ENCODE measurements at regions not wholly inside any gene's neighbourhood (a gene's known extent, or its start where the extent isn't known, plus 50 kb on each side); places are given as distances from the start of the nearest gene placed in this dataset.

DNA sequence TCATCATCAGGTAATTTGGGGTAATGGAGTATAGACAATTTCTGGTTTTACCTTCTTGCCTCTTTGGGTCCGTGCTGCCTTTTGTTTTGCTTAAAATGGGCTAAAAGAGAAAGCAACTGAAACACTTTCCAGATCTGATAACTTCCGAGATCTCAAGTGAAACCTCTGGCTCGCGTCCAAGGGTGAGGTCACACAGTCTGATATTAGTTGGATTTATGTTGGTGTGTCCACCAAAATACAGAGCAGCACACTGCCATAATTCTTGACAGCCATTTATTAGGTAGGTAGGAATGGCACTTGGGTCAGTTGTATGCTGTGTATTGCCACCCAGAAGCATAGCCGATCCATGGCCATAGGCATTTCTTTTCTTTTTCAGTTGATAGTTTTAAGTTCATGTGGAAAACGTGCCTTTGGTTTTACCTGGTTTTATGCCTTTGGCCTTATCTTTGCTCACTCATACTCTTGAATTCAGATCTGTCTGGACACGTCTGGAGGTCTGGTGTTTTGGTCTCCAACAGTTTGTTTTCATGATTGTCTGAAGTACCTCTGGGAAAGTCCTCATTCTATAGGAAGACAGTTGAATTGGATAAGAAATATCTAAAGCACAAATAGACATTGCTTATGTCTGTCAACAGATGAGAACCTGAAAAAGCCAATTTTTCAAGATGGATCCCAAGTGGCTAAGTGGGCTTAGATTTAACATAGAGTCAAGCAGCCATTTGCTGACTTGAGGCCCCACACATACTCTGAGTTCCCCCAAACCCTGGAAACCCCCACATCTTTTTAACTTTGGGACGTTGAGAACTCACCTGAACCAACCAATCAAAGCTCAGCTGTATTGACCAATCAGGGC lies 320.8 kb downstream of the SOX4 start:
- ChIA-PET POLR2A (no interaction called here), CTCF (interaction anchor here (1.6 kb wide), 1 partner anchor 11 kb away, joined by 5 read pairs; no protein-coding TSS in a partner anchor)
- FAIRE-seq (no peak), DNase-seq (ENCODE audit: low read depth in 1 of 2, low spot score in 1 of 2) (no peak), ATAC-seq (no peak)
- no peak overlapping the region for H3K27ac ChIP-seq
- H3K4me3 ChIP-seq = no peak overlapping the region
- TF ChIP-seq RFX5 (IDR thresholded peaks at IDR 0.05) (no peak), FOXS1 (CRISPR knock-in tag; IDR thresholded peaks at IDR 0.05) (no peak), RNF2 (IDR thresholded peaks at IDR 0.05; ENCODE audit: borderline replicate concordance, low read depth) (no peak), EHF (CRISPR knock-in tag; IDR thresholded peaks at IDR 0.05) (no peak), HOXB13 (CRISPR knock-in tag; IDR thresholded peaks at IDR 0.05; ENCODE audit: low read depth) (no peak), RARB (CRISPR knock-in tag; IDR thresholded peaks at IDR 0.05) (no peak), KDM5A (IDR thresholded peaks at IDR 0.05) (no peak), ZSCAN20 (CRISPR knock-in tag; IDR thresholded peaks at IDR 0.05) (no peak), SMC3 (IDR thresholded peaks at IDR 0.05) (no peak), REST (IDR thresholded peaks at IDR 0.05) (no peak)
- 57% methylated on average over 8 of the region's 8 CpGs for WGBS (ENCODE audit: missing lambda C conversion rate)
- H3K4me1 ChIP-seq = peaks cover 20% of the 10 kb centered on the region
- no peaks in the 10 kb centered on the region for H3K9me3 ChIP-seq
- H3K4me2 ChIP-seq = no peak overlapping the region

DNA sequence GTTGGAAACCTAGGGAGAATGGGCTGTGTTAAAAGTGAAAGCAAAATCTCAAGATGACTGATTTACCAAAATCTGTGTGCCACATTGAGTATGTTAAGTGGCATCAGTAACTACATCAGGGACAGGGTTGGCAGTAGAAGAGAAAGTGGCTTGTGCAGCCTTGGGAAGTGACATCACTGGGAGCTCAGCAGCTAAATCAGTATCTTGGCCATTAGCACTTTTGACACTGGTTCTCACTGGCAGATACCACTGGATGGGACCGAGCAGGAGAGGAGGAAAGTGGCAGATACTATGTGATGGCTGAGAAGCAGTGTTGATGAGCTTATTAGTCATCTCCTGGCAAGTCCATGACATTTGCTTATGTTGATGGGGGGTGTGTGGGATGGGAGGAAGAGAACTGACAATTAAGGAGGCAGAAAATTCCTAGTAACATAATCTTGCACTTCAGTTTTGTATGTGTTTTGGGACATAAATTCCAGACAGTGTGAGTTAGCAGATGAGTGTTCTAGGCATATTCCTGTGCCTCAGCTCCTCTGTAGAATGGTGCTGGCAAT lies 322.2 kb downstream of the SOX4 start:
- TF ChIP-seq ZFP36 (IDR thresholded peaks at IDR 0.05; ENCODE audit: borderline replicate concordance, partially characterized antibody) (no peak), GATA3 (IDR thresholded peaks at IDR 0.05; ENCODE audit: borderline replicate concordance) (no peak), RCOR1 (IDR thresholded peaks at IDR 0.05; ENCODE audit: low read depth, low read length) (no peak), KDM5A (IDR thresholded peaks at IDR 0.05) (no peak), E2F6 (IDR thresholded peaks at IDR 0.05; ENCODE audit: borderline replicate concordance, low read depth) (no peak), ESRRA (IDR thresholded peaks at IDR 0.05; ENCODE audit: borderline replicate concordance, low read length) (no peak), MAFK (IDR thresholded peaks at IDR 0.05; ENCODE audit: partially characterized antibody) (no peak), FOSB (CRISPR knock-in tag; IDR thresholded peaks at IDR 0.05) (no peak), TP53 (CRISPR knock-in tag; IDR thresholded peaks at IDR 0.05) (no peak), PHF8 (IDR thresholded peaks at IDR 0.05; ENCODE audit: borderline replicate concordance, low read depth) (no peak), ZNF302 (CRISPR knock-in tag; IDR thresholded peaks at IDR 0.05) (no peak), FOSL2 (IDR thresholded peaks at IDR 0.05) (no peak), FOSL2 (CRISPR knock-in tag; IDR thresholded peaks at IDR 0.05) (no peak), USF2 (IDR thresholded peaks at IDR 0.05) (no peak)
- peak in 1 of 2 experiments; percentile 4 for DNase-seq (ENCODE audit: low read depth in 1 of 2, low spot score in 1 of 2)
- 44% methylated on average over 1 of the region's 1 CpG for WGBS (ENCODE audit: missing lambda C conversion rate)
- ChIA-PET CTCF (interaction anchor here (0.6 to 1.6 kb wide), 2 partner anchors 10 to 19 kb away, joined by 3 to 5 read pairs; no protein-coding TSS in a partner anchor), POLR2A (interaction anchor here (0.6 kb wide), 1 partner anchor 17 kb away, joined by 6 read pairs; no protein-coding TSS in a partner anchor)
- Histone ChIP-seq H3K4me1 (peaks cover 20% of the 10 kb centered on the region), H3K4me3 (no peak overlapping the region), H3K4me2 (peak overlapping the region; percentile 72), H3K27ac (peak overlapping the region; percentile 37 to 58; a peak in 4 of 6 replicates), H3K9me3 (no peaks in the 10 kb centered on the region)
- ATAC-seq = no peak
- FAIRE-seq = no peak

All from A549 (cell line).